ENCODE measurements at regions not wholly inside any gene's neighbourhood (a gene's known extent, or its start where the extent isn't known, plus 50 kb on each side); places are given as distances from the start of the nearest gene placed in this dataset.
"Not testable (repeated sequence)": the region's sequence is repeated elsewhere in the genome, so short reads cannot be mapped to it uniquely, and the experiment has no call there.

GRCh38 chrX:39771089-39771488 lies 326.7 kb downstream of the BCOR start:
- no peak for DNase-seq (ENCODE audit: extremely low read depth in 1 of 11, low read depth in 9 of 11, low spot score in 4 of 11)

DNA sequence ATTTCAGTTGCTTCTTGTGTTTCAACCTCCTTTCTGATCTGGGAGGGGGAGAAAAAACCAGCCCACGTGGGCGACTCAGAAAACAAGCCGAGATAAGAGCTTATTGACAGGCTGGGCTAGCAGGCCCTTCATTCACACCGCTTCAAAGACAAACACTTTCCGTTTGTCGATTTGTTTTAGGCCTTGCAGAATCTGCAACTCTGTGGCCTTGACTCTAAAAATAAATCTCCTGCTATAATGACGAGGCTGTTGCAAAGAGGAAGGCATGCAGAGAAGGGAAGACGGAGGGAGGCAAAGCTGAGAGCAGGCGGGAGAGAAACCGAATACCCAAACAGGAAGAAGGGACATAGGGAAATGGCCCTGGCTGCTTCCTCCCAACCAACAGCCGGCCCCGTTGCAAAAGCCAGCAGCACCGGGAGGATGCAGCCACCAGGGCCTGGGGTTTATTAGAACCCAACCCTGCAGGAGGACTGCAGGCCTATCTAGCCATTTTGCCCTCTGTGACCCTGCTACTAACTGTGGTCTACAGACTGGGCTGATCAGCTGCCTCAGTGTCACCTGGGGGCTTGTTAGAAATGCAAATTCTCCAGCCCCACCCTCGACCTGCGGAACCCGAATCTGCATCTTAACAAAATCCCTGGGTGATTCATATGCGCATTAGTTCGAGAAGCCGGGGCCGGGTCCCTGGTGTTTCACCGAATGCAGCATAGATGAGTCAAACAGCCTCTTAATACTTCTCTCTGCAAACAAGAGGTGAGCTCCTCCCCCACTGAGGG lies 325.5 kb downstream of the BCOR start:
- DNase-seq (ENCODE audit: extremely low read depth in 1 of 11, low read depth in 9 of 11, low spot score in 4 of 11): no peak

DNA sequence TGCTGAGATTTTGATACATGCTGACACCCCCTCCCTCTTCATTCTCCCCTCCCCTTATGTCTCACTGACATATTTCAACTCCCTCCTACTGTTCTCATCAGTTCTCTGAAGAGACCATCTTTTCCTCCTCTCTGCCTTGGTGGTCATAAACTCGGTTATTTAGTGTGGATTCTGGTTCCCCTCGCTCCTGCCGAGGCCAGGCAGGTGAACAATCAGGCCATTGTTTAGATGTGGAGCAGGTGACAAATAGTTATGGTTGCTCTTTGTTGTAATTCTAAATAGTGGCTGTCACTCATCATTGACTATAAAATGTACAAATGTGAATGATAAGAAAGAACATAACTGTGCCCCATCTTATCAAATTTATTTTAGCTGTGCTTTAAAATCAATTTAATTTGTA lies 324.6 kb downstream of the BCOR start:
- DNase-seq (ENCODE audit: extremely low read depth in 1 of 11, low read depth in 9 of 11, low spot score in 4 of 11): no peak

- DNase-seq (ENCODE audit: extremely low read depth in 1 of 11, low read depth in 9 of 11, low spot score in 4 of 11): no peak
Measured at GRCh38 chrX:39773923-39774773, 323.6 kb downstream of the BCOR start.

- no peak for DNase-seq (ENCODE audit: extremely low read depth in 1 of 11, low read depth in 9 of 11, low spot score in 4 of 11)
Measured at GRCh38 chrX:39774774-39775328, 322.9 kb downstream of the BCOR start.

- DNase-seq (ENCODE audit: extremely low read depth in 1 of 11, low read depth in 9 of 11, low spot score in 4 of 11): no peak
Measured at GRCh38 chrX:39777623-39778025, 320.1 kb downstream of the BCOR start.

- no peak for DNase-seq (ENCODE audit: extremely low read depth in 1 of 11, low read depth in 9 of 11, low spot score in 4 of 11)
Measured at GRCh38 chrX:39779952-39780783, 317.6 kb downstream of the BCOR start.

GRCh38 chrX:39782276-39782675 lies 315.5 kb downstream of the BCOR start:
- DNase-seq (ENCODE audit: extremely low read depth in 1 of 11, low read depth in 9 of 11, low spot score in 4 of 11): no peak

GRCh38 chrX:39787999-39788398 lies 309.8 kb downstream of the BCOR start:
- no peak for DNase-seq (ENCODE audit: extremely low read depth in 1 of 11, low read depth in 9 of 11, low spot score in 4 of 11)

- no peak for DNase-seq (ENCODE audit: extremely low read depth in 1 of 11, low read depth in 9 of 11, low spot score in 4 of 11)
Measured at GRCh38 chrX:39788521-39788920, 309.2 kb downstream of the BCOR start.

DNA sequence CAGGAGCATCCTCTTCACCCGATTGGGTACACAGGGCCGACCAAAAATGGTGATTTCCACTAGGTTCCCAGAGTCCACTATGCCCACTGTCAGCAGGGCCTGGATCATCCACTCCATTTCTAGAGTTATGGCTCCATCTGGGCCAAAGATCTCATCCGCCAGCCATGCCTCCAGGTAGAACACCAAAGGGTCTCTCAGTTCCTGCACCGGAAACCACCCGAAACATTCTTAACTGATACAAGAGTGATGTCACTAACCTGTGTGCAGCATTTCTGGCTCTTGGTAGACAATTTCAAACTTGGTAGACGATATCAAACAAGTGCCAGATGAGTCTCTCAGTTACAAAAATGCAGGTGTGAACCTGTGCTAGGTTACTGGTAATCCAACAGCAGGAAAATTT lies 306.1 kb downstream of the BCOR start:
- no peak for DNase-seq (ENCODE audit: extremely low read depth in 1 of 11, low read depth in 9 of 11, low spot score in 4 of 11)

- DNase-seq (ENCODE audit: extremely low read depth in 1 of 11, low read depth in 9 of 11, low spot score in 4 of 11): no peak
Measured at GRCh38 chrX:39795605-39796004, 302.2 kb downstream of the BCOR start.

DNA sequence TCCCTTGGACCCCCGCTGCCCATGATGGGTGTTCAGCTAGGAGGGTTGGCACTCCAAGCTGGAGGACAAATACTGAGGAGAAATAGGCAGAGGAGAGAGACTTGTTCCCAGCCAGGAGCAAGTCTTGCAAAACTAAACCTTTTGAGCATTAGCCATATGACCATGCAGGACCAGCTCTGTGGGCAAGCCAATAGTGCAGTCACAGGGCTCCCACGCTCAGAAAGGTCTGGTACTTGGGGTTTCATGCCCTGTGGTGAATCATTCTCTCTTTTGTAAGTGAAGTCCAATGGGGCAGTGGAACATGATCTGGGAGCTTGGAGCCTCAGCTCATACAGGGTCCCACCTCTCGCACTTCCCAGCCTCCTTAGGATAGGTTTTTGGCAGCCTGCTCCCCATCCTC lies 300.9 kb downstream of the BCOR start:
- DNase-seq (ENCODE audit: extremely low read depth in 1 of 11, low read depth in 9 of 11, low spot score in 4 of 11): no peak

DNA sequence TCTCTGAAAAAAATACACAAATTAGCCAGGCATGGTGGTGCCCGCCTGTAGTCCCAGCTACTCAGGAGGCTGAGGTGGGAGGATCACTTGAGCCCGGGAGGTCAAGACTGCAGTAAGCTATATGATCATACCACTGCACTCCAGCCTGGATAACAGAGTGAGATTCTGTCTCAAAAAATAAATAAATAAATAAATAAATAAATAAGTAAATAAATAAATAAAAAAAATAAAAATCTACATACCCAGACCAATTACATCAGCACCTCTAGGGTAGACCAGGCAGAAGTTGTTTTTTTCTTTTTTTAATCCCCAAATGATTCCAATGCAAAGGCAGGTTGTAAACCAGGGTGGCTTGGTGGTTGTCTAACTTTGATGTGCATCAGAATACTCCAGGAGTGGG lies 299.3 kb downstream of the BCOR start:
- DNase-seq (ENCODE audit: extremely low read depth in 1 of 11, low read depth in 9 of 11, low spot score in 4 of 11): not testable (repeated sequence)

- no peak for DNase-seq (ENCODE audit: extremely low read depth in 1 of 11, low read depth in 9 of 11, low spot score in 4 of 11)
Measured at GRCh38 chrX:39802354-39802753, 295.4 kb downstream of the BCOR start.

DNA sequence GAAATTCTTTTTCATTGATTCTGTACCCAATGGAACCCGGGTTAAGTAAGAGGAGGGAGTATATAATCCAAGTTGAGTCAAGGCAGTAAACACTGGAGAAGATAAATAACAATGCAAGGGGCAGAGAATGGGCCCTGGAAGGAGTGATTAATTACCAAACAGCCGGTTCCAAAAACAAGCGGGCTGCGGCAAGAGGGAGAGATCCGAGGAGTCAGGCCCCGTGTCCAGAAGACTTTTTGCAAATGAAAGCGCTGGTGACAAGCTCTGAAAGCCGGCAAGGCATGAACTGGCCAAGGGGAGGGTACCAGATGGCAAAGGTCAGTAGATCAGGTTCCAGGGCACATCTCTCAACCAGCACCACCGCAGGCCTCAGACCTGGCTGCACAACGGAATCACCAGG lies 294.9 kb downstream of the BCOR start:
- no peak for DNase-seq (ENCODE audit: extremely low read depth in 1 of 11, low read depth in 9 of 11, low spot score in 4 of 11)

DNA sequence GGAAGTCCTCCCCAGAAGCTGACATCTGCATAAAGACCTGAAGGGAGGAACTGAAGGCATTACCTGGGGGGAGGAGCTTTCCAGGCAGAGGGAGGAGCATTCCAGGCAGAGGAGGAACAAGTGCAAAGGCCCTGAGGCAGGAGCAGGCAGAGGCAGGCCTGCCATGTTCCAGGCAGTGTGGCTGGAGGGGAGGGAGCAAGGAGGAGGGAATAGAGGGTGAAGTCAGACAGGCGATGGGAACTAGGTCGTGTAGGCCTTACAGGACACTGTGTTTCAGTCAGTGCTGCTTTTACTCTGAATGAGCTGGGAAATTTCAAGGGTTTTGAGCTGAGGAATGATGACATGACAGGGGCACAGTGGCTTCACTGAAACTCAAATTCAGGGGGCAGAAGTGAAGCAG lies 292.7 kb downstream of the BCOR start:
- DNase-seq (ENCODE audit: extremely low read depth in 1 of 11, low read depth in 9 of 11, low spot score in 4 of 11): no peak

- DNase-seq (ENCODE audit: extremely low read depth in 1 of 11, low read depth in 9 of 11, low spot score in 4 of 11): no peak
Measured at GRCh38 chrX:39805825-39806224, 291.9 kb downstream of the BCOR start.

- no peak for DNase-seq (ENCODE audit: extremely low read depth in 1 of 11, low read depth in 9 of 11, low spot score in 4 of 11)
Measured at GRCh38 chrX:39808471-39808917, 289.3 kb downstream of the BCOR start.

Measured in renal cortex interstitium (tissue), 11 donors.